HG02840 (cell line): ENCODE measurements at regions not wholly inside any gene's neighbourhood (a gene's known extent, or its start where the extent isn't known, plus 50 kb on each side); places are given as distances from the start of the nearest gene placed in this dataset.

Experiments
- ATAC-seq: cut with Tn5 transposase; IDR thresholded peaks from one replicate; pipeline ENCODE4 v1.9.1; 2021; ENCODE audit warnings: mild to moderate bottlenecking, moderate library complexity, moderate number of reproducible peaks; ENCODE audit not compliant: unreplicated experiment, low FRiP score

DNA sequence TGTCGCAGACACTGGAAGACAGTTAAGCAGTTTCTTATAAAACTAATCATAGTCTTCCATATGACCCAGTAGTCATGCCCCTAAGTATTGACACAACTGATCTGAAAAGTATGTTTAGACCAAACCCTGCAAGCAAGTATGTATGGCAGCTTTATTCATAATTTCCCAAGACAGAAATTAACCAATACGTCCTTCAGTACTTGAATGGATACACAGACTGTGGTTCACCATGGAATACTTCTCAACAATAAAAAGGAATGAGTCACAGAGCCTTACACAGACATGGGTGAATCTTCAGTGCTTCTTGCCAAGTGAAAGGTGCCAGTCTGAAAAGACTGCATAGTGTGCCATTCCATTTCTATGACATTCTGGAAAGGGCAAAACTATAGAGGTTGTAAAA, 50.2 kb upstream of the AKR1E2 start:
- ATAC-seq: no peak

DNA sequence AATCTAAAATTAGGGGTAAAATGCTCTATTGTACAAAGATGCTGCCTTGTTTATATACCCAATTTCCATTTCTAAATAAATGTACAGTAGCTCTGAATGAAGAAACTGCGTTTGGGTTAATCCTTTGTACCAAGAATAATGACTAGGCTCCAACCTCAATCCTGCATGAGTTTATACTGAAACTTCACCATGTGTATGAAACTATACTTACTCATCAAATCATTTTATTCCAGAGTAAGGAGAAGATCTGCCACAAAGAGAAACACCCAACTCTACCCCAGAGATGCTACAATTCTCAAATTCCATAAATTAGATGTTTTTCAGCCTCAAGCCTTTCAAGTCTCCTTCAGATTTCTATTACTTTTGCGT, 53.8 kb upstream of the AKR1E2 start:
- no peak for ATAC-seq

DNA sequence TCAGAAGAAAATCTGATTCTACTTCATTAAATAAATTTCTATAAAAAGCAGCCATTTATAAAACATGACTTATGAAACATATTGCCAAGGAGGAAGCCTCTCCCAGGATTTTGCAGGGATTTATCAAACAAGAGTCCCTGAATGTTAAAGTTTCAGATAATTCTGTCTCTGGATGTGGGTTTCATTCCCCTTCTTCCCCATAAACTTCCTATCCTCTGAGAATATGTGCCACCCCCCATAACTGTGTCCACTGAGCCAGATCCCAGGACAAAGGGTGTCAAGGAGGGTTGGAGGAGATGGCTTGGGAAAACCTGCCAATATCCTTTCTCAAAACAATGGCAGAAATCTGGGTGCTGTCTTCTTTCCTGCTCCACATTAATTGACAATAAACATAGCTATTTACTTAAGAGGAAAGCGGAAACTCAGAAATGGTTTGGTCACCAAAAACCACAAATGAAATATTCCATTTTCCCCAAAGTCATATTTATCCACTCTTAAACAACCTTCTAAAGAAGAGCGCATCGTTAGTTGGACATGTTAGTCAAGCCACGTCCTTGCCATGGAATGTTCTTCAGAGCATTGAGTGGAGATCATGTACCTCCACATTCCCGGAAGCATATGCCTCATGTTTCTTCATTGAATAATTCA, 54.3 kb upstream of the AKR1E2 start:
- ATAC-seq: no peak

DNA sequence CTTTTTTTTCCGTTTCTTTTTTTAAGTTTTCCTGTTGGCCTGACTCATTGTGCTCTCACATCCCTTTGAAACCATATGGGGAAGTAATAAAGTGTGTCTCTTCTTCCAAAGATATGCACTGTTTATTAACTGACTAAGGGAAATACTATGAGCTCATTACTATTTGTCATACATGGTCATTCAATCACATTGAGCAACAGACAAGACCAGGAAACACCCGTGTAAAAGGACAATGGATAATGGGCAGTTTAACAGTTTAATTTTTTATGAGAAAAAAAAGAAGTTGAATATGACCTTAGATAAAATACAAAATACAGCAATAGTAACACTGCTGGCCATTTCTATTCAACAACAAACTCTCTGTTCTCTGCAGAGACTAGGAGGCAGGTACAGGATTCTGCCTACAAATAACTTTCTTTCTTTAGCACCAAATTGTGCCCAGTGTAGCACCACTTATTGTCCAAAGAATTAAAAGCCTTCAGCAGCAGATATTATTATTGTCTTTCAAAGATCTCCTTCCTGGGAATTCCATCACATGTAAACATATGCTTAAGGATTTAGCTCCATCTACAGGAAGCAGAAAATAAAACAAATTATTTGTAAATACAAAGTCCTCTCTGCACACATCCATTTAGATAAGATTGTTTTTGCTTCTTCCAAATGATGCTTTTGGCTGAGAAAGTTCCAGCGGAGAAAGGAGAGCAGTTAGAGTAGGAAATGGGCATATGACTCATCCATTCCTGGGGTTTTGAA, 55.0 kb upstream of the AKR1E2 start:
- ATAC-seq: no peak

DNA sequence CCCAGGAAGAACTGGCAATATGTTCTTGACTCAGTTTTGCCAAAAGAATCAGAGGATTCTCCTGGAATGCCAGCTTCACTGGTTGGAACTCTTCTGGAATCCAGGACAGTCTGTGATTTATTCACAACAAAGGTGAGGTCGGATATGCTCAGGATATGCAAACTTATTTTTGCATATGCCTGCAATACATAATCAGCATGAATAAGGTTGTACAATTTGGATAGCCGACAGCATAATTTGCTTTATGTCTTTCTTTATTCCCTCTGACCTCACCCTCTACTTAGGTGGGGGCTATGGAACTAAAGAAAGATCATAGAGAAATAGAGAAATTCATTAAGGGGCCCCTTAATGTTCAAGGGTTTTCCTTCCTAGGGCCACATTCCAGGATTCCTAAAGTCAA, 57.6 kb upstream of the AKR1E2 start:
- no peak for ATAC-seq

DNA sequence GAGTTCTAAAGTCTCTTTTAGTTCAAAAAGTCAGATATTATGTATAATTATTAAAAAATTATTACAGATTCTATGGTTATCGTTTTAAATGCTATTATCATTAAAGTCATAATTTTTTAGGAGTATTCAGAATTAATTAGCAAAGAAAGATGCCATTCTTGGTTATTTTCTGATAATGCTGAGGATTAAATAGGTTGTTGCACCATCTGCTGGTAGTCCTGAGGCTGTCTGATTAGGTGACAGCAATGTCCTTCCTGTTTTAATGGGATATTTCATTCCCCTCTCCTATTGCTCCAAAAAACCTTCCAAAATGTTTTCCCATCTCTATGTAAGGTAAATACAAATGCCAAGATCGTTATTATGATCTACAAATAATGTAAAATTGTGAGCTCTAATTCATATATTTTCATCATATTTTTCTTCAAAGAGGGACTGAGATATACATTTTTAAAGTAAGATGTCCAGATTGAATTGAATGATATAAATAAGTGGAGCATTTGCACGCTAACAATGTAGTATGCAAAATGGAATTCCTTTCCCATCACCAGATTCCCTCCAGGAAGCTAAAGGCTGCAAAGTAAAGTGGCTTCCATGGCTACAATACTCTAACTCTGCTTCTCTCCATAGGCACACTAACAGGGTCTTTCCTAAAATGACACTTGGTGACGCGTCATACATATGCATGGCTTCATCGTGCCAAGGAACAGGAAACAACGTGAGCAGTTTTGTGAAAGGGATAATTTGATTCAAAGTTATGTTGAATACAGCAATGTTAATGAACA, 58.8 kb upstream of the AKR1E2 start:
- no peak for ATAC-seq

DNA sequence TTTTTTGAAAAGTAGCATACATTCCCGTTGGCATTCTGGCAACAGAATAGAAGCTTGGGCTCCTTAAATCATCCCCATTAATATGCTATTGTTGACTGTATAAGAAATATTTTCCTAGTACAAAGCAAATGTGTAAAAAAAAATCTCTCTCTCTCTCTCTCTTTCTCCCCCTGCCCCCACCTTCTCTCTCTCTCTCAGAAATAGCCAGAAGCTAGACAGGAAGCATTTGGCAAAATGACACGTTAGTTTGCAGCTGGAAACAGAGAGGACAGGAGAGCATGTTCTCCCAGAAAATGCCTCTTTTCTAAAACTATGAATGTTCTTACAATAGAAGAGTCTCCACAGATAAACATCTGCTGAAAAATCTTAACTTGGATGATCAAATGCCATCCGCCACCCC, 59.6 kb upstream of the AKR1E2 start:
- ATAC-seq: no peak

DNA sequence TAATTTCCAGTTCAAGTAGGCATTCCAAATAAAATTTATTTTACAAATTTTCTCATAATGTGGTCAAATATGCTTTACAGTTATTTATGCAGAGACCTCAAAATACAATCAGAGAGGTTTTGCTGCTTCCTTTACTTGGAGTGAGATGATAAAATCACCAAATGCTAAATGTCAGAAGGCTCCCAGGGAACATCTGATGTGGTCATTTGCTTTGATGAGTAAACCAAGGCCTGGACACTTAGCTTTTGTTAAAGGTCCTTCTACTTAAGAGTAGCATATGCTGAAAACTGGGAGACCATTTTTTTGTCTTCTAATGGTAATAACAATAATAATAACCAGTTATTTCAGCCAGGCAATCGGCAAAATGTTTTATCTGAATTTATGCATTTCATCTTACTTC, 60.6 kb upstream of the AKR1E2 start:
- ATAC-seq: no peak

DNA sequence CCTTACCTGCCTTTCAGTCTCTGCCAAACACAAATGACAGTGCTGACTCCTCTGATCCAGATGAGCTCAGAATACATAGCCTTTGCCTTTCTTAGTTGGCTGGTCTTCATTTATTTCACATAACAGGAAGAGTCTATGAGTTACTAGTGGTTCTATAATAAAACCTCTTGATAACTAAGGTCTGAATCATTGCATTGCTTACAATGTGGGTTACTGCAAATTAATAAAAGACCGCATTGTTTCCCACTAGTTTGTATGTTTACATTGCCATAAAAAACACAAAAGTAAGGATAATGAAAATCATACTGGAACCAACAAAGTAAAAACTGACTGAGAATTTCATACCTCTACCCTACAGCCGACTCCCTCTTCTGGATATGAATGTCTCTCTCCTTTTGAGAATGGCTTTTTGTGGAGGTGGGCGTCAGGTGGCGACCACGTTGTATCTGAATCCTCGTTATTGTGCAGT, 62.0 kb upstream of the AKR1E2 start:
- no peak for ATAC-seq

DNA sequence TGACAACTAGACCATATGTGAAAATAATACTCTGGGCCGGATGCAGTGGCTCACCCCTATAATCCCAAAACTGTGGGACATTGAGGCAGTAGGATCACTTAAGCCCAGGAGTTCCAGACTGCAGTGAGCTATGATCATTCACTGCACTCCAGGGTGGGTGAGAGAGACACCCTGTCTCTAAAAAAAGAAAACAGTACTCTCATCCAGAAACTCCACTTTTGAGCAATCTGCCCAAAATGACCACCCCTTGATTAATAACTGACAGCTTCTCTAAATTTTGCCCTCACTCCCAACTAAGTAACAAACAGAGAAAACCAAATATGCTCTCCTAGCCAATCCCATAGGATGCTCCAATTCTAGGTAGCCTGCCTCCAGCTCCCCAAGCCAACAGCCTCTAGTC, 62.5 kb upstream of the AKR1E2 start:
- no peak for ATAC-seq

DNA sequence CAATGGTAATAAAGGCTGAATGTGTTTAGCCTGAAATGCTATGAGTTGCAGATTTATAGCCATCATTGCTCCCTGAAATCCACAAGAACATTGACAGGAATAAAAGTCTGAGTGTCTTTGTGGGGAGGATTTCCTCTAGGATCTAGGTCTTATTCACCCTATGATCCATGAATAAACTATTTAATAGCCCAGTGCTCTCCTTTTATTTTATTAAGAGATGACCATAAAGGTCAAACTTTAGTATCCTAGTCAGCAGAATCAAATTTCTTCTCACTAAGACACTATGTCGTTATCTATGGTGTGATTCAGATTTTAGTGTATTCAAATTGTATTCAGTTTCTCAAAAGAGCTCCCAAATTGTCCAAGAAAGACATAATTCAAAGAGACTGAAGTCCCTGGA, 67.8 kb upstream of the AKR1E2 start:
- ATAC-seq: no peak

DNA sequence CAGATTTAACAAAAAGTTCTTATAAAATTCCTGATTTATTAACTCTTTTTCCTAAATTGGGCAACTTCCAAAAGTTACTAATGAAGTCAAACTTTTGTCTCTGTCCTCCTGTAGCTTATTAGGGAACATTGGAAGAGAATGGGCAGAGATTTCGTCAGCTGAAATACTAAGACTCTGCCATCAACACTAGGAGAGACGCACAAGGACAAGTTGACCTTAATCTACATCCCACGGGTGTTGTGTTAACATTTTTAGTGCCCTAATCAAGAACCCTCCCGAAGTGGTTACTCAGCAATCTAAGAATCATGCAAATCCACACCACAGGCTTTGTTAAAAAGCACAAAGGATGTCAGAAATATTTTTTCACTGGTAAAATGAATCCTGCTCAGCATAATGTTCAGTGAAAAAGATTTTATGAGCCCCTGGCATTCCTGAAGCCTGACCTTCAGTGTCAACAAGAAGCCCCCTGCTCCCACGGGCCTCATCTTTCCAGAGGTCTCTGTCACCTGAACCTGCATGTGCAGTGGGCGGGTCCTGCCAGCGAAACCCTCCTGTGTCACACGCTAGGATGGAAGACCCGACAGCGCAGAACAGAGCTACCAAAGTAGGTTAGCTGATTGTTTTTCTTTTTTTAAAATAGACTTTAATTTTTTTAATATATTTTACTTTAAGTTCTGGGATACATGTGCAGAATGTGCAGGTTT, 70.6 kb upstream of the AKR1E2 start:
- no peak for ATAC-seq

DNA sequence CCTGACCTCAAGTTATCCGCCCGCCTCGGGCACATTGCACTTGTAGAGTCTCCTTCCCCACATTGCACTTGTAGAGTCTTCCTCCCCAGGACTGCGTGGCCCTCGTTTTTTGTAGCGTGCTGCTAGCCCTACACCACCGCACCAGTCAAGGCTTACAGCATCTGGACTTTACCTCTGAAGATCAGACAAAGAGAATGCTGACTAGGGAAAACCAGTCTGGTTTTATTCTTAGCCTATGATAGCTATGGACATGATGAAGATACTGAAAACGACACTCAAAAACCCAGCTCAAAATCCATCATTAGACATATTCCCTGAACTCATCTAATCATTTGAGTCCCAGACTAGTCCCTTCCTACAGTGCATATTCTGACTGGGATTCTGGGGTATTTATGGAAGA, 71.9 kb upstream of the AKR1E2 start:
- no peak for ATAC-seq

DNA sequence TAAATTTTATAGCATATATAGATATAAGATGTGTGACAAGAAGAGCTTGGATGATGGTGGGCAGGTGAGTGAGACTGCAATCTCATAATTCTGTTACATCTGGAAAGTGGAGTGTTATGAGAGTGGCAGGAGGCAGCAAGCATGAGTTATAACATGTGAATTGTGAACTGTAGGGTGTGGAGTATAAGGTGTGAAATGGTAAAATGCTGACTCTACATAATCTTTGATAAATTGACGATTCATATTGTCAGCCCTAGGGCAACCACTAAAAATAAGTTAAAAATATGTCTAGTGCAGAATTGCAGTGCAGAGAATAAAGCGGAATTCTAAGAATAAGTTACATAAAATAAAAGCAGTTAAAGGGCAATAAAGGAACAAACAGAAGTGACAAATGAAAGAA, 74.8 kb upstream of the AKR1E2 start:
- no peak for ATAC-seq

DNA sequence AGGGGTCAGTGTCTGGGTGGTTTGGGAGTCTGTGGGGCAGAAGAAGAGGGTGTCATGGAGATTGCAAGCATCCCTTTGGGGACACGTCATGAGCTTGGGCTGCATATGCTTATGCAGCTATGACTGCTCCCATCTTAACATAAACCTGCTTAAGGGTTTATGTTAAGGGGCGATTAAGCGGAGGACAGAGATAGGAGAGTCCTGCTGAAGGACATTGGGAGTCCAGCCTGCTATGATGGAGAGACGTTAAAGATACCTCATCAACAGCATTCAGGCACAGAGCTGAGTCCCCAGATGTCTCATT, 76.8 kb upstream of the AKR1E2 start:
- ATAC-seq: no peak

DNA sequence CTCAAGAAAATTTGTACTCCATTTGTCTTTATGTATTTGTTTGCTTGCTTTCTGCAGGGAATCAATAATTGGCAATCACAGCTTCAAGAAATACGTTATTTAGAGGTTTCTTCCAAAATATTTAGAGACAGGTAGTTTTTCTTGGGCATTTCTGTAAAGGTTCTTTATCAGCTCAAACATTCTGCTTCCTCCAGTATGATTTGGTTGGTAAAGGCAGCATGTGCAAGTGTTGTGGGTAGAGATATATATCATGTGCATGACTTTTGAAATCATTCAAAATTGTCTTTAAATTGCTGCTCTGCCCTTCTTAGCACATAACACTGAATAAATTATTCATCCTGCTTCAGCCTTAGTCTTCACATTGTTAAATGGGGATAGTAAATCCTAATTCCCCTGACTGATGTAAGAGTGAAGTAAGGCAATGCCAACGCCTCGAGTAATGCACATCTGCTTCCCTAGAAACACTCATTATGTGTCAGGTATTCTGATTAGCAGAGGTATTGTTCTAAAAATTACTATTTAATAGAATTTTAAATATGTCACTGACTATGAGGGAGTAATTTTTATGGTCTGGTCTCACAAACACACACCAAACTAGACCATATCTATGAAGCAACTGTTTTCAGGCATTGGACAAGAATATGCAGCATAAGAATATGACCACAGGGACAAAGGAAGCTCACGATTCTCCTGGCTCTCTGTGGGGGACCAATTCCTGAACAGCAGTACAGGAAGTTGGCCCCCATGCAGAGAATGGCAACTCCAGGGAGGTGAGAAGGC, 77.3 kb upstream of the AKR1E2 start:
- no peak for ATAC-seq

DNA sequence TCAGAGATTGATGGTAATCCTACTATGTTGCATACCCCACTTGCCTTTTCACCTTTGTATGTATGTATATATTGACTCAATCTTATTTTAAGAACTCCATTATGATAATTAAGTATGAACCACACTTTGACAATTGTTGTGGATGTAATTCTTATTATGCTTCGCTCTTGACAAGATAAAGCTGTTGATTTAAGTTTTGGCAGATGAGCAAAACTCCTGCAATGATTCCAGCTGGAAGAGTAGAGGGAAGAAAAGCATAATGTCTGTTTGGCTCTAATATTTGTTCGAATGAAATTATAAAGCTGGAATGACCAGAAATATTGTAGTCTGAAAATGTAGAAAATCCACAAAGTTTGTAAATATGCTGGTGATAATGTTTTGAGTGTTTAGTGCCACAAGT, 83.8 kb upstream of the AKR1E2 start:
- ATAC-seq: no peak

DNA sequence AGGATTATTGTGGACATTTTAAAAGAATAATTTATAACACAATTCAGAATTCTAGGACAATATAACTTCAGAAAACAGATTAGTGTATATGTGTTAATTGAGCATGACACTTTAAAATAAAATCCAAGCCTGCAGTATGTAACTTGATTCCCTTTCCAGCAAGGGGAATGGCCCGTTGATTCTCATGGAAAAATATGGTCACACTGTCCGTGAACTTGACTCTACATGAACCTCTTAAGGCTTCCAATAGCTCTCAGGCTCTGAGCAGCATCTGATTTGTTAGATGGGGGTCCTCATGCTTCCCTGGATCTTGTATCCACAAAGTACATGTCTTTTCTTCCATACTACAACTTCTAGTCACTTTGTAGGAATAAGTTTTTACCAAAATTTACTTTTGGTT, 85.5 kb upstream of the AKR1E2 start:
- no peak for ATAC-seq

DNA sequence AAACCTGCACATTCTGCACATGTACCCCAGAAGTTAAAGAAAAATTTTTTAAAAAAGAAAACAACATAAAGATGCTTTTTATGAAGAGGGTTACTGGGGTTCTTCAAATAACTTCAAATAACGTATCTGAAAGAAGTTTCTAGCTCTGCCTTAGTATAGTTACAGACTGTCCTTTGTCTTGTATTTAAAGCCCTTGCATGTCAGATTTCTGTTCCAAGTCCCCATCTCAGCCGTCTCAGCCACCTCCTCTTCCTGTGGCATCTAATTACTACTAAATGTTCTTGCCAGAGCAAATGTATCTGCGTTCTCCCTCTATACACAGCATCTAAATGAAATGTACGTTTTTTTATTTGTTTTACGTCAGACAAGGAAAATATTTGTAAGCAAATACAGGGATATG, 89.4 kb upstream of the AKR1E2 start:
- ATAC-seq: no peak

DNA sequence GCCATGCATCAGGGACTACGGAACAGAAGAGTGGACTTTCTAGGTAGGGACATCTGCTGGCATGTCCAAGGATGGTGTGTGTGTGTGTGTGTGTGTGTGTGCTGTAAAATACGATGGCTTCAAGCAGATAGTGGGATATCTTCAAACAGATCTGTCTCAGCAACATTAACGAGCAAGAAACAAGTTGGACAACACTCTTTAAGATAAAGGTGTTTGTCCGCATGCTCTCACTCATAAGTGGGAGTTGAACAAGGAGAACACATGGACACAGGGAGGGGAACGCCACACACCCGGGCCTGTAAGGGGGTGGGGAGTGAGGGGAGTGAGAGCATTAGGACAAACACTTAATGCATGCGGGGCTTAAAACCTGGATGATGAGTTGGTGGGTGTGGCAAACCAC, 89.8 kb upstream of the AKR1E2 start:
- ATAC-seq: no peak

DNA sequence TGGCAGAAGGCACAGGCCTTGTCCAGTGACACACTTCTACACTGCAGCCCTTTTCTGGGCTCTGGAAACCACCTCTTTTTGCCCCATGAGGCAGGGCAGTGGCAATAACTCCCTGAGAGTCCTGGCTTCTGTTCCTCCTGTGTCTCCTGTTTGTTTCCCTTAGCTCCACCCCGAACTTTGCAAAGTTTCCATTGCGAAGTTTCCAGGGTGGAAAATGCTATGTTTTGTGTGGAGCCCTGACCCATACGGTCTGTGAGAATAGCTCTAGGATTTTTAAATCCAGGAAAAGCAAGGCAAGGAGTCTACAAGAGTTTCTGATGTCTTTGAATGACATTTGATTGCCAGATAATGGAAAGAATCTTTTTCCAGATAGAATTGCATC, 92.2 kb upstream of the AKR1E2 start:
- no peak for ATAC-seq
